Panc1 (cell line): ENCODE measurements at regions not wholly inside any gene's neighbourhood (a gene's known extent, or its start where the extent isn't known, plus 50 kb on each side); places are given as distances from the start of the nearest gene placed in this dataset.

ENCODE experiments used
- ATAC-seq: fragments of 200-7000 bp; cut with Tn5 transposase; 2 replicates; pipeline ENCODE4 v1.9.1; 2020; ENCODE audit warnings: mild to moderate bottlenecking, moderate library complexity
- BruUV-seq: library from RNA; stranded (reverse); fragments of 400-500 nt; replicated peaks from 2 replicates; lab custom pipeline; 2021; lab: Mats Ljungman, UMichigan
- CTCF ChIA-PET: fragments of 300-600 bp; sonication (Branson Sonifier 250); formaldehyde crosslinking; loops from one replicate; lab custom pipeline; 2022; ENCODE audit warnings: antibody characterized with exemption; lab: Charles Lee
- POLR2A ChIA-PET: fragments of 300-600 bp; sonication (Branson Sonifier 250); formaldehyde crosslinking; loops from one replicate; lab custom pipeline; 2022; ENCODE audit warnings: antibody characterized with exemption; lab: Charles Lee
- DNase-seq: peaks from one replicate; pipeline ENCODE4 v3.0.0-alpha.2; 2010; ENCODE audit warnings: low read depth, low spot score
- H3K27ac ChIP-seq: 2 replicates; pipeline ENCODE4 v1.5.1; 2011; ENCODE audit warnings: mild to moderate bottlenecking, low read length, inconsistent platforms
- H3K27me3 ChIP-seq: fragments of 200-500 bp; sonication (Bioruptor generic); 2 replicates; pipeline ENCODE4 v1.6.0; 2014; ENCODE audit warnings: low read length, inconsistent platforms; ENCODE audit not compliant: control insufficient read depth, insufficient read depth
- H3K36me3 ChIP-seq: fragments of 200-500 bp; sonication (Bioruptor generic); 2 replicates; pipeline ENCODE4 v1.5.1; 2014; ENCODE audit warnings: inconsistent platforms, mild to moderate bottlenecking, low read length, moderate library complexity; ENCODE audit not compliant: control insufficient read depth, insufficient read depth
- H3K4me1 ChIP-seq: 2 replicates; pipeline ENCODE4 v1.5.1; 2011; ENCODE audit warnings: inconsistent platforms, mild to moderate bottlenecking, low read length, moderate library complexity; ENCODE audit not compliant: control insufficient read depth, insufficient read depth
- H3K4me3 ChIP-seq, 2 experiments: 2 replicates each; pipeline ENCODE4 v1.5.1; 2011 to 2012; ENCODE audit warnings: low read depth in 2 of 2, low read length in 2 of 2, mild to moderate bottlenecking in 2 of 2, inconsistent platforms in 1 of 2, moderate library complexity in 1 of 2
- H3K9me3 ChIP-seq: fragments of 200-500 bp; sonication (Bioruptor generic); 2 replicates; pipeline ENCODE4 v1.5.1; 2014; ENCODE audit warnings: low read depth, mild to moderate bottlenecking, inconsistent platforms, low read length, moderate library complexity; ENCODE audit not compliant: control insufficient read depth, insufficient read depth
- CTCF ChIP-seq: fragments of 450-650 bp; IDR thresholded peaks from 2 replicates; pipeline ENCODE4 v1.5.1; 2017; ENCODE audit warnings: mild to moderate bottlenecking
- POLR2AphosphoS5 ChIP-seq: IDR thresholded peaks from 2 replicates; pipeline ENCODE4 v1.6.1; 2012; ENCODE audit warnings: mild to moderate bottlenecking, low read depth, low read length, moderate library complexity
- REST ChIP-seq, 2 experiments: IDR thresholded peaks; 2 replicates each; pipeline ENCODE4 v1.6.1; 2011 to 2012; ENCODE audit warnings: low read depth in 2 of 2, control low read depth in 1 of 2, low read length in 1 of 2, mild to moderate bottlenecking in 1 of 2, moderate library complexity in 1 of 2; ENCODE audit not compliant: insufficient read depth in 1 of 2
- SIN3A ChIP-seq: IDR thresholded peaks from 2 replicates; pipeline ENCODE4 v1.6.1; 2012; ENCODE audit warnings: low read depth, mild to moderate bottlenecking, low read length, moderate library complexity, borderline replicate concordance; ENCODE audit not compliant: insufficient read depth
- TCF7L2 ChIP-seq: IDR thresholded peaks from 2 replicates; pipeline ENCODE4 v1.6.1; 2011; ENCODE audit warnings: mild to moderate bottlenecking, low read depth, low read length, inconsistent platforms
- in situ Hi-C: cut with HindIII; loops from 2 replicates; pipeline ENCODE4 v1.10.0; 2016; ENCODE audit warnings: low sequenced_read_pairs, low pct_unique_long_range_greater_than_20kb
- intact Hi-C: fragments of 100-400 bp; cut with micrococcal nuclease; formaldehyde crosslinking; loops from one replicate; pipeline ENCODE4 v1.10.0; 2022; ENCODE audit not compliant: unreplicated experiment

- POLR2A ChIA-PET: no interaction called here
- H3K27me3 ChIP-seq: no peaks in the 10 kb centered on the region
- no TSS peak for BruUV-seq
- H3K36me3 ChIP-seq: no peaks in the 10 kb centered on the region
- intact Hi-C loops (no loop called here), in situ Hi-C loops (no loop called here)
- no peak for DNase-seq
- TF ChIP-seq SIN3A (no peak), REST (IDR thresholded peaks at IDR 0.05; ENCODE audit: insufficient read depth in 1 of 2, low read depth in 2 of 2, low read length in 1 of 2) (no peak), CTCF (no peak), TCF7L2 (no peak), POLR2AphosphoS5 (no peak)
- H3K4me3 ChIP-seq: no peak overlapping the region
- H3K9me3 ChIP-seq: no peaks in the 10 kb centered on the region
- CTCF ChIA-PET: no interaction called here
- ATAC-seq: no peak
- no peak overlapping the region for H3K27ac ChIP-seq
- no peaks in the 10 kb centered on the region for H3K4me1 ChIP-seq
Measured at GRCh38 chr9:134234687-134235359, 70.5 kb upstream of the RNU6ATAC start.

- Histone ChIP-seq H3K4me3 (no peak overlapping the region), H3K4me1 (no peaks in the 10 kb centered on the region), H3K27ac (no peak overlapping the region), H3K36me3 (no peaks in the 10 kb centered on the region), H3K27me3 (no peaks in the 10 kb centered on the region), H3K9me3 (no peaks in the 10 kb centered on the region)
- CTCF ChIA-PET: no interaction called here
- intact Hi-C loops: no loop called here
- ATAC-seq (no peak), DNase-seq (no peak)
- POLR2A ChIA-PET: no interaction called here
- in situ Hi-C loops: no loop called here
- no TSS peak for BruUV-seq
- TF ChIP-seq REST (IDR thresholded peaks at IDR 0.05; ENCODE audit: insufficient read depth in 1 of 2, low read depth in 2 of 2, low read length in 1 of 2): no peak
- no peak for TF ChIP-seq TCF7L2
- TF ChIP-seq SIN3A: no peak
- no peak for TF ChIP-seq CTCF
- no peak for TF ChIP-seq POLR2AphosphoS5
Measured at GRCh38 chr9:134235366-134235765, 71.0 kb upstream of the RNU6ATAC start.
